Cardiac septum (tissue), 1 donor: ENCODE measurements at regions not wholly inside any gene's neighbourhood (a gene's known extent, or its start where the extent isn't known, plus 50 kb on each side); places are given as distances from the start of the nearest gene placed in this dataset.

Source experiments
- DNase-seq: peaks from one replicate; pipeline ENCODE4 v3.0.0-alpha.2; 2020; ENCODE audit warnings: low spot score
- intact Hi-C: fragments of 100-400 bp; cut with DNase I; formaldehyde crosslinking; loops from one replicate; pipeline ENCODE4 v1.14.0; 2022
- donor health status: DM: no; HTN: no; CAD: no.

- no peak for DNase-seq
- intact Hi-C loops: no loop called here
Observed at GRCh38 chr5:4625206-4625896, 514.8 kb upstream of the ADAMTS16 start.

- DNase-seq: no peak
- intact Hi-C loops: no loop called here
Observed at GRCh38 chr5:4627131-4627530, 513.0 kb upstream of the ADAMTS16 start.

GRCh38 chr5:4627929-4628328 lies 512.2 kb upstream of the ADAMTS16 start:
- intact Hi-C loops: no loop called here
- DNase-seq: no peak

- no peak for DNase-seq
- intact Hi-C loops: no loop called here
Observed at GRCh38 chr5:4628645-4629385, 511.3 kb upstream of the ADAMTS16 start.

GRCh38 chr5:4630031-4630430 lies 510.1 kb upstream of the ADAMTS16 start:
- intact Hi-C loops: no loop called here
- no peak for DNase-seq

- DNase-seq: no peak
- intact Hi-C loops: no loop called here
Observed at GRCh38 chr5:4634342-4634741, 505.8 kb upstream of the ADAMTS16 start.

GRCh38 chr5:4636378-4636777 lies 503.8 kb upstream of the ADAMTS16 start:
- intact Hi-C loops: no loop called here

GRCh38 chr5:4639946-4640345 lies 500.2 kb upstream of the ADAMTS16 start:
- intact Hi-C loops: no loop called here
- DNase-seq: no peak

More at GRCh38 chr5:4636378-4636777, 503.8 kb upstream of the ADAMTS16 start:
- no peak for DNase-seq

- DNase-seq: no peak
- intact Hi-C loops: no loop called here
Observed at GRCh38 chr5:4640795-4641194, 499.3 kb upstream of the ADAMTS16 start.

GRCh38 chr5:4642525-4642924 lies 497.6 kb upstream of the ADAMTS16 start:
- DNase-seq: no peak
- intact Hi-C loops: no loop called here

- intact Hi-C loops: no loop called here
- DNase-seq: no peak
Observed at GRCh38 chr5:4643190-4643589, 496.9 kb upstream of the ADAMTS16 start.

GRCh38 chr5:4643960-4644359 lies 496.2 kb upstream of the ADAMTS16 start:
- DNase-seq: no peak
- intact Hi-C loops: no loop called here

GRCh38 chr5:4646715-4647375 lies 493.3 kb upstream of the ADAMTS16 start:
- intact Hi-C loops: no loop called here
- no peak for DNase-seq

GRCh38 chr5:4647955-4648354 lies 492.2 kb upstream of the ADAMTS16 start:
- intact Hi-C loops: no loop called here

GRCh38 chr5:4651806-4652565 lies 488.1 kb upstream of the ADAMTS16 start:
- no peak for DNase-seq
- intact Hi-C loops: no loop called here

More at GRCh38 chr5:4647955-4648354, 492.2 kb upstream of the ADAMTS16 start:
- no peak for DNase-seq

- no peak for DNase-seq
- intact Hi-C loops: no loop called here
Observed at GRCh38 chr5:4653475-4653874, 486.7 kb upstream of the ADAMTS16 start.

- no peak for DNase-seq
Observed at GRCh38 chr5:4659851-4660250, 480.3 kb upstream of the ADAMTS16 start.

GRCh38 chr5:4661326-4661725 lies 478.8 kb upstream of the ADAMTS16 start:
- no peak for DNase-seq
- intact Hi-C loops: no loop called here

More at GRCh38 chr5:4659851-4660250, 480.3 kb upstream of the ADAMTS16 start:
- intact Hi-C loops: no loop called here

GRCh38 chr5:4661836-4662235 lies 478.3 kb upstream of the ADAMTS16 start:
- no peak for DNase-seq
- intact Hi-C loops: no loop called here

GRCh38 chr5:4662756-4663155 lies 477.4 kb upstream of the ADAMTS16 start:
- no peak for DNase-seq
- intact Hi-C loops: no loop called here
